ENCODE measurements at regions not wholly inside any gene's neighbourhood (a gene's known extent, or its start where the extent isn't known, plus 50 kb on each side); places are given as distances from the start of the nearest gene placed in this dataset.

GRCh38 chr6:122289762-122290539 lies 109.5 kb upstream of the HSF2 start:
- no peaks in the 10 kb centered on the region for H3K9me3 ChIP-seq
- DNase-seq = no peak
- no peak for TF ChIP-seq CTCF (IDR thresholded peaks at IDR 0.05)
- no peak for TF ChIP-seq POLR2A (IDR thresholded peaks at IDR 0.05)
- H3K27ac ChIP-seq = no peak overlapping the region
- H3K4me3 ChIP-seq (replicated peaks in 1 of 3) = no peak overlapping the region
- H3K27me3 ChIP-seq = no peaks in the 10 kb centered on the region
- intact Hi-C loops (cut with DNase I) = no loop called here
- no peaks in the 10 kb centered on the region for H3K4me1 ChIP-seq
- 85 to 92% methylated on average over 4 of the region's 4 CpGs for WGBS, 2 donors
- H3K36me3 ChIP-seq = no peaks in the 10 kb centered on the region

DNA sequence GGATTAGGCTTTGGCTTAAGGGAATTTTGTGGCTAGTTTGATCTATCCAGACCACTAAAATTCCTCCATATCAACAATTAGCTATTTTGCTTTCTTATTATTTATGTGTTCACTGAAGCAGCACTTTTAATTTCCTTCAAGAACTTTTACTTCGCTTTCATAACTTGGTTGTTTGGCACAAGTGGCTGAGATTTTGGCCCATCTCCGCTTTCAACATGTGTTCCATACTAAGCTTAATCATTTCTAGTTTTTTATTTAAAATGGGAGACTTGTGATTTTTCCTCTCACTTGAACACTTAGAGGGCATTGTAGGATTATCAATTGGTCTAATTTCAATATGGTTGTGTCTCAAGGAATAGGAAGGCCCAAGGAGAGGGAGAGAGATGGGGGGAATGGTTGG lies 102.4 kb upstream of the HSF2 start:
- Histone ChIP-seq H3K4me1 (no peaks in the 10 kb centered on the region), H3K36me3 (no peaks in the 10 kb centered on the region), H3K9me3 (no peaks in the 10 kb centered on the region), H3K27me3 (no peaks in the 10 kb centered on the region), H3K4me3 (replicated peaks in 1 of 3) (no peak overlapping the region), H3K27ac (no peak overlapping the region)
- 88 to 93% methylated on average over 2 of the region's 2 CpGs for WGBS, 2 donors
- intact Hi-C loops (cut with DNase I) = no loop called here
- no peak for TF ChIP-seq POLR2A (IDR thresholded peaks at IDR 0.05)
- TF ChIP-seq CTCF (IDR thresholded peaks at IDR 0.05) = no peak
- DNase-seq = no peak

- Histone ChIP-seq H3K4me1 (no peaks in the 10 kb centered on the region), H3K9me3 (no peaks in the 10 kb centered on the region), H3K27ac (no peak overlapping the region), H3K4me3 (replicated peaks in 1 of 3) (no peak overlapping the region), H3K27me3 (no peaks in the 10 kb centered on the region), H3K36me3 (no peaks in the 10 kb centered on the region)
- TF ChIP-seq CTCF (IDR thresholded peaks at IDR 0.05) (no peak), POLR2A (IDR thresholded peaks at IDR 0.05) (no peak)
- 92 to 93% methylated on average over 2 of the region's 2 CpGs for WGBS, 2 donors
- intact Hi-C loops (cut with DNase I) = no loop called here
- DNase-seq = no peak
Observed at GRCh38 chr6:122302067-122302466, 97.4 kb upstream of the HSF2 start.

DNA sequence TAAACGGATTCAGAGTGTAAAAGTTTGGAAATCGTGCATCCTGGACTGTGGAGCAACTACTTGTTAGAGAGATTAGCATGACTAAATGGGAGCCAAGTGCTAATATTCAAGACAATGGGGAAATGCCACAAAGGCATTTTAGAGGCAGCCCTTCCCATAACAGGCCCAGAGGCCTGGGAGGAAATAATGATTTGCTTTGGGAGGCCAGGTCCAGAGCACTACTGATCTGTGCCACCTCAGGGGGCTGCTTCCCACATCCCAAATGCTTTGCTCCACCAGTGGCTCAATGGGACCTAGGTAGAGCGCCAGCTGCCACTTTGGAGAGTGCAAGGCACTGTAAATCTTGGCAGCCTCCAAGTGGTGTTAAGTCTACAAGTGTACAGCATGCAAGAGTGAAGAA lies 91.9 kb upstream of the HSF2 start:
- WGBS, 2 donors = 82% methylated on average over 3 of the region's 3 CpGs
- TF ChIP-seq CTCF (IDR thresholded peaks at IDR 0.05) (no peak), POLR2A (IDR thresholded peaks at IDR 0.05) (no peak)
- intact Hi-C loops (cut with DNase I) = no loop called here

GRCh38 chr6:122308074-122308473 lies 91.4 kb upstream of the HSF2 start:
- no peak overlapping the region for H3K4me3 ChIP-seq (replicated peaks in 1 of 3)
- intact Hi-C loops (cut with DNase I) = no loop called here
- no peaks in the 10 kb centered on the region for H3K27me3 ChIP-seq
- TF ChIP-seq CTCF (IDR thresholded peaks at IDR 0.05) (no peak), POLR2A (IDR thresholded peaks at IDR 0.05) (no peak)
- no peak for DNase-seq
- 85 to 92% methylated on average over 4 of the region's 4 CpGs for WGBS, 2 donors
- no peak overlapping the region for H3K27ac ChIP-seq
- no peaks in the 10 kb centered on the region for H3K4me1 ChIP-seq
- no peaks in the 10 kb centered on the region for H3K36me3 ChIP-seq
- no peaks in the 10 kb centered on the region for H3K9me3 ChIP-seq

More for the DNA sequence above, 91.9 kb upstream of the HSF2 start:
- no peak overlapping the region for H3K27ac ChIP-seq
- H3K36me3 ChIP-seq = no peaks in the 10 kb centered on the region
- no peaks in the 10 kb centered on the region for H3K27me3 ChIP-seq
- H3K4me3 ChIP-seq (replicated peaks in 1 of 3) = no peak overlapping the region
- H3K4me1 ChIP-seq = no peaks in the 10 kb centered on the region
- H3K9me3 ChIP-seq = no peaks in the 10 kb centered on the region
- DNase-seq = no peak

All from thyroid gland (tissue), 4 donors.